SKM-1 (cell line): ENCODE measurements at regions not wholly inside any gene's neighbourhood (a gene's known extent, or its start where the extent isn't known, plus 50 kb on each side); places are given as distances from the start of the nearest gene placed in this dataset.

Experiments
- DNase-seq: peaks from one replicate; lab custom pipeline; 2025; ENCODE audit not compliant: unreplicated experiment; lab: John Stamatoyannopoulos, UW

GRCh38 chr3:89625945-89626344 lies 518.5 kb downstream of the EPHA3 start:
- DNase-seq, result no peak

GRCh38 chr3:89628856-89629670 lies 521.6 kb downstream of the EPHA3 start:
- DNase-seq, result no peak

GRCh38 chr3:89635137-89635536 lies 527.7 kb downstream of the EPHA3 start:
- no peak for DNase-seq

- DNase-seq, result no peak
Observed at GRCh38 chr3:89644716-89645115, 537.3 kb downstream of the EPHA3 start.

- no peak for DNase-seq
Observed at GRCh38 chr3:89649431-89649830, 542.0 kb downstream of the EPHA3 start.

- no peak for DNase-seq
Observed at GRCh38 chr3:89654031-89654430, 546.6 kb downstream of the EPHA3 start.

GRCh38 chr3:89656388-89656787 lies 549.0 kb downstream of the EPHA3 start:
- DNase-seq, result no peak

- no peak for DNase-seq
Observed at GRCh38 chr3:89679686-89680085, 572.3 kb downstream of the EPHA3 start.

GRCh38 chr3:89682556-89682955 lies 575.1 kb downstream of the EPHA3 start:
- DNase-seq, result no peak

- DNase-seq, result no peak
Observed at GRCh38 chr3:89685731-89686130, 578.3 kb downstream of the EPHA3 start.

- no peak for DNase-seq
Observed at GRCh38 chr3:89690646-89691045, 583.2 kb downstream of the EPHA3 start.

GRCh38 chr3:89692601-89693000 lies 585.2 kb downstream of the EPHA3 start:
- DNase-seq, result no peak

GRCh38 chr3:89697321-89697916 lies 590.0 kb downstream of the EPHA3 start:
- no peak for DNase-seq

- no peak for DNase-seq
Observed at GRCh38 chr3:89698208-89698830, 590.9 kb downstream of the EPHA3 start.

- no peak for DNase-seq
Observed at GRCh38 chr3:89699229-89699628, 591.8 kb downstream of the EPHA3 start.

GRCh38 chr3:89699771-89700170 lies 592.4 kb downstream of the EPHA3 start:
- DNase-seq, result no peak

GRCh38 chr3:89702404-89702803 lies 595.0 kb downstream of the EPHA3 start:
- DNase-seq, result no peak

GRCh38 chr3:89713196-89713595 lies 605.8 kb downstream of the EPHA3 start:
- no peak for DNase-seq

GRCh38 chr3:89714237-89714636 lies 606.8 kb downstream of the EPHA3 start:
- no peak for DNase-seq

GRCh38 chr3:89740080-89740880 lies 632.9 kb downstream of the EPHA3 start:
- no peak for DNase-seq

GRCh38 chr3:89740881-89741177 lies 633.4 kb downstream of the EPHA3 start:
- DNase-seq, result no peak

GRCh38 chr3:89742546-89742945 lies 635.1 kb downstream of the EPHA3 start:
- no peak for DNase-seq
